RWPE2 (cell line): ENCODE measurements at regions not wholly inside any gene's neighbourhood (a gene's known extent, or its start where the extent isn't known, plus 50 kb on each side); places are given as distances from the start of the nearest gene placed in this dataset.
"Not testable (repeated sequence)": the region's sequence is repeated elsewhere in the genome, so short reads cannot be mapped to it uniquely, and the experiment has no call there.

Experiments used
- ATAC-seq: fragments of 200-7000 bp; cut with Tn5 transposase; 3 replicates; pipeline ENCODE4 v1.9.1; 2021; ENCODE audit warnings: low read depth
- DNase-seq: peaks from one replicate; pipeline ENCODE4 v3.0.0-alpha.2; 2020; ENCODE audit warnings: low spot score
- H3K27ac ChIP-seq: fragments of 450-650 bp; 2 replicates; pipeline ENCODE4 v1.5.1; 2017; ENCODE audit warnings: mild to moderate bottlenecking; ENCODE audit not compliant: poor library complexity, severe bottlenecking
- H3K27me3 ChIP-seq: fragments of 250-450 bp; sonication (Bioruptor Pico); 2 replicates; pipeline ENCODE4 v1.5.1; 2021; ENCODE audit warnings: mild to moderate bottlenecking, moderate library complexity; ENCODE audit not compliant: insufficient read depth, poor library complexity, severe bottlenecking
- H3K36me3 ChIP-seq: fragments of 250-450 bp; sonication (Bioruptor Pico); 2 replicates; pipeline ENCODE4 v1.5.1; 2020; ENCODE audit warnings: low read depth, mild to moderate bottlenecking, moderate library complexity
- H3K4me1 ChIP-seq: fragments of 250-450 bp; sonication (Bioruptor Pico); 2 replicates; pipeline ENCODE4 v1.5.1; 2021; ENCODE audit warnings: mild to moderate bottlenecking, moderate library complexity; ENCODE audit not compliant: insufficient read depth, poor library complexity, severe bottlenecking
- H3K4me3 ChIP-seq: fragments of 250-450 bp; sonication (Bioruptor Pico); 2 replicates; pipeline ENCODE4 v1.5.1; 2021; ENCODE audit warnings: mild to moderate bottlenecking, moderate library complexity; ENCODE audit not compliant: severe bottlenecking
- H3K9me3 ChIP-seq: fragments of 250-450 bp; sonication (Bioruptor Pico); 2 replicates; pipeline ENCODE4 v1.5.1; 2021; ENCODE audit warnings: mild to moderate bottlenecking, moderate library complexity; ENCODE audit not compliant: severe bottlenecking
- CTCF ChIP-seq: fragments of 450-650 bp; IDR thresholded peaks from one replicate; pipeline ENCODE4 v1.5.1; 2017; ENCODE audit warnings: mild to moderate bottlenecking, moderate library complexity; ENCODE audit not compliant: poor library complexity, severe bottlenecking

- no peak for DNase-seq
- Histone ChIP-seq H3K4me3 (no peak overlapping the region), H3K27ac (no peak overlapping the region), H3K36me3 (no peaks in the 10 kb centered on the region), H3K4me1 (no peaks in the 10 kb centered on the region), H3K27me3 (no peaks in the 10 kb centered on the region), H3K9me3 (no peaks in the 10 kb centered on the region)
- TF ChIP-seq CTCF = no peak
- ATAC-seq = no peak
Observed at GRCh38 chr7:12004581-12004980, 172.6 kb upstream of the THSD7A start.

- DNase-seq = no peak
- no peaks in the 10 kb centered on the region for H3K9me3 ChIP-seq
- no peak overlapping the region for H3K27ac ChIP-seq
- H3K4me1 ChIP-seq = no peaks in the 10 kb centered on the region
- no peaks in the 10 kb centered on the region for H3K27me3 ChIP-seq
- no peak overlapping the region for H3K4me3 ChIP-seq
- ATAC-seq = no peak
- TF ChIP-seq CTCF = no peak
- no peaks in the 10 kb centered on the region for H3K36me3 ChIP-seq
Observed at GRCh38 chr7:12007576-12007975, 175.6 kb upstream of the THSD7A start.

GRCh38 chr7:12013983-12014382 lies 182.0 kb upstream of the THSD7A start:
- Histone ChIP-seq H3K27ac (no peak overlapping the region), H3K4me3 (no peak overlapping the region), H3K36me3 (no peaks in the 10 kb centered on the region), H3K27me3 (no peaks in the 10 kb centered on the region), H3K9me3 (no peaks in the 10 kb centered on the region), H3K4me1 (no peaks in the 10 kb centered on the region)
- TF ChIP-seq CTCF = no peak
- DNase-seq (no peak), ATAC-seq (peak; percentile 48; the same call in 1 of the 3 replicates)

- no peak for ATAC-seq
- no peak for TF ChIP-seq CTCF
Observed at GRCh38 chr7:12016439-12016838, 184.4 kb upstream of the THSD7A start.

GRCh38 chr7:12017046-12017445 lies 185.0 kb upstream of the THSD7A start:
- DNase-seq (no peak), ATAC-seq (no peak)
- Histone ChIP-seq H3K4me3 (no peak overlapping the region), H3K27ac (no peak overlapping the region), H3K4me1 (no peaks in the 10 kb centered on the region), H3K36me3 (no peaks in the 10 kb centered on the region), H3K27me3 (no peaks in the 10 kb centered on the region), H3K9me3 (no peaks in the 10 kb centered on the region)
- no peak for TF ChIP-seq CTCF

More at GRCh38 chr7:12016439-12016838, 184.4 kb upstream of the THSD7A start:
- no peaks in the 10 kb centered on the region for H3K4me1 ChIP-seq
- no peaks in the 10 kb centered on the region for H3K27me3 ChIP-seq
- no peak for DNase-seq
- H3K9me3 ChIP-seq = no peaks in the 10 kb centered on the region
- no peaks in the 10 kb centered on the region for H3K36me3 ChIP-seq
- H3K27ac ChIP-seq = no peak overlapping the region
- H3K4me3 ChIP-seq = no peak overlapping the region

GRCh38 chr7:12022011-12022410 lies 189.1 kb upstream of the TMEM106B start:
- H3K9me3 ChIP-seq, H3K27ac ChIP-seq, DNase-seq, ATAC-seq, H3K4me3 ChIP-seq, H3K4me1 ChIP-seq, H3K36me3 ChIP-seq, H3K27me3 ChIP-seq: not testable (repeated sequence)
